T-cell (primary cell): ENCODE measurements at regions not wholly inside any gene's neighbourhood (a gene's known extent, or its start where the extent isn't known, plus 50 kb on each side); places are given as distances from the start of the nearest gene placed in this dataset.

Experiments used
- ATAC-seq, 4 experiments: fragments of 200-7000 bp in 3 of 4; fragments of 150-1000 bp in 1 of 4; cut with Tn5 transposase; replicated peaks in 1 of 4; 1 replicate in 3 of 4; 2 replicates in 1 of 4; pipeline ENCODE4 v1.10.0; 2021; ENCODE audit warnings: moderate library complexity in 3 of 4, mild to moderate bottlenecking in 2 of 4, moderate number of reproducible peaks in 1 of 4
- CTCF ChIA-PET, 2 donors: fragments of 300-600 bp; sonication (Branson Sonifier 250); formaldehyde crosslinking; loops; one replicate each; lab custom pipeline; 2022; ENCODE audit warnings: antibody characterized with exemption in 2 of 2; lab: Charles Lee
- POLR2A ChIA-PET, 2 donors: fragments of 300-600 bp; sonication (Branson Sonifier 250); formaldehyde crosslinking; loops; one replicate each; lab custom pipeline; 2022; ENCODE audit warnings: antibody characterized with exemption in 2 of 2; lab: Charles Lee
- DNase-seq, 35 experiments: peaks; one replicate each; pipeline versions ENCODE4 v3.0.0 to v3.0.0-alpha.2; 2013 to 2023
- H3K27ac ChIP-seq: one replicate; pipeline ENCODE4 v1.5.1; 2013; ENCODE audit warnings: low read length
- H3K27me3 ChIP-seq, 2 experiments: replicated peaks in 1 of 2; 1 replicate in 1 of 2; 2 replicates in 1 of 2; pipeline versions ENCODE4 v1.6.1 to v1.7.0; 2013; ENCODE audit warnings: low read length in 1 of 2, mixed read lengths in 1 of 2; ENCODE audit not compliant: control insufficient read depth in 2 of 2, insufficient read depth in 2 of 2; ENCODE audit errors: extremely low read depth in 1 of 2
- H3K36me3 ChIP-seq, 2 donors: 1 replicate in 1 of 2; 2 replicates in 1 of 2; pipeline versions ENCODE4 v1.6.1 to v1.7.0; 2013; ENCODE audit warnings: low read length in 1 of 2; ENCODE audit not compliant: control insufficient read depth in 2 of 2, insufficient read depth in 1 of 2; ENCODE audit errors: extremely low read depth in 1 of 2
- H3K4me1 ChIP-seq, 2 experiments: 1 replicate in 1 of 2; 2 replicates in 1 of 2; pipeline versions ENCODE4 v1.6.1 to v1.7.0; 2013; ENCODE audit warnings: low read length in 2 of 2, mixed read lengths in 1 of 2; ENCODE audit not compliant: insufficient read depth in 2 of 2, control insufficient read depth in 1 of 2; ENCODE audit errors: extremely low read depth in 1 of 2
- H3K4me3 ChIP-seq, 2 donors: 1 replicate in 1 of 2; 2 replicates in 1 of 2; pipeline versions ENCODE4 v1.5.1 to v1.7.0; 2013; ENCODE audit warnings: mild to moderate bottlenecking in 2 of 2, low read length in 1 of 2, moderate library complexity in 1 of 2; ENCODE audit not compliant: control insufficient read depth in 1 of 2; ENCODE audit errors: extremely low read depth in 1 of 2
- H3K9me3 ChIP-seq: 2 replicates; pipeline ENCODE4 v1.7.0; 2013
- H3K27ac Mint-ChIP-seq, 2 donors: one replicate each; pipeline ENCODE4 v1.8.0; 2020 to 2021; ENCODE audit warnings: mild to moderate bottlenecking in 2 of 2, mixed read lengths in 2 of 2
- H3K27me3 Mint-ChIP-seq, 2 donors: one replicate each; pipeline ENCODE4 v1.8.0; 2021 to 2022; ENCODE audit warnings: mixed read lengths in 2 of 2
- H3K36me3 Mint-ChIP-seq: one replicate; pipeline ENCODE4 v1.8.0; 2021; ENCODE audit warnings: mixed read lengths
- H3K4me1 Mint-ChIP-seq, 3 donors: one replicate each; pipeline ENCODE4 v1.8.0; 2020 to 2022; ENCODE audit warnings: mixed read lengths in 3 of 3, mild to moderate bottlenecking in 1 of 3
- H3K4me3 Mint-ChIP-seq, 3 donors: one replicate each; pipeline ENCODE4 v1.8.0; 2020 to 2022; ENCODE audit warnings: mild to moderate bottlenecking in 3 of 3, mixed read lengths in 3 of 3, moderate library complexity in 3 of 3
- H3K9me3 Mint-ChIP-seq, 3 donors: one replicate each; pipeline ENCODE4 v1.8.0; 2020 to 2022; ENCODE audit warnings: mixed read lengths in 3 of 3
- WGBS: methylation state at CpG from one replicate; pipeline ENCODE4 v1.1.5; 2013; ENCODE audit warnings: missing lambda C conversion rate; ENCODE audit not compliant: insufficient coverage; 5-methylcytosine and 5-hydroxymethylcytosine counted together

DNA sequence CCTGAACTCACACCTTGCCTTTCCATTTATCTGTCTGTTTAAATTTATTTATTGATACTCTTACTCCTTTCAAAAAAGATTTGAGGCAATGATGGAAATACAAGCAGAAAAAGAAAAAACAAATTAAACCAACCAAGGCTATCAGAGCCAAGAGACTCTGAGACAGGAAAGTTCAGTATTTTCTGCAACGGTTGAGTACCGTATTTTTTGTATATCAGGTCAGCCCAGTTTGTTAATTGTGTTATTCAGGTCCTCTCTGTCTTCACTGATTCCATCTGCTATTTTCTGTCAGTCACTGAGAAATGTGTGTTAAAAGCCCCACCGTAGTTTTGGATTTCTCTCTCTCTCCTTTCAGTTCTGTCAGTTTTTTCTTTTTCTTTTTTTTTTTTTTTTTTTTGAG, 134.5 kb upstream of the SMIM23 start:
- peaks cover 5 to 9% of the 10 kb centered on the region in 2 donors for H3K27me3 Mint-ChIP-seq
- H3K36me3 ChIP-seq = no peaks in the 10 kb centered on the region
- ATAC-seq = no peak
- ChIA-PET POLR2A (no interaction called here), CTCF (no interaction called here)
- H3K4me3 ChIP-seq = no peak overlapping the region
- no peak overlapping the region for H3K4me3 Mint-ChIP-seq
- 83% methylated on average over 1 of the region's 3 CpGs for WGBS
- no peaks in the 10 kb centered on the region for H3K4me1 Mint-ChIP-seq
- H3K27ac ChIP-seq = no peak overlapping the region
- H3K4me1 ChIP-seq = no peaks in the 10 kb centered on the region
- no peak for DNase-seq
- H3K27me3 ChIP-seq = peaks cover 0 to 4% of the 10 kb centered on the region in 2 experiments
- H3K9me3 Mint-ChIP-seq = peaks cover 0 to 5% (median 0%) of the 10 kb centered on the region in 3 donors
- no peaks in the 10 kb centered on the region for H3K36me3 Mint-ChIP-seq
- H3K27ac Mint-ChIP-seq = no peak overlapping the region
- H3K9me3 ChIP-seq = no peaks in the 10 kb centered on the region

DNA sequence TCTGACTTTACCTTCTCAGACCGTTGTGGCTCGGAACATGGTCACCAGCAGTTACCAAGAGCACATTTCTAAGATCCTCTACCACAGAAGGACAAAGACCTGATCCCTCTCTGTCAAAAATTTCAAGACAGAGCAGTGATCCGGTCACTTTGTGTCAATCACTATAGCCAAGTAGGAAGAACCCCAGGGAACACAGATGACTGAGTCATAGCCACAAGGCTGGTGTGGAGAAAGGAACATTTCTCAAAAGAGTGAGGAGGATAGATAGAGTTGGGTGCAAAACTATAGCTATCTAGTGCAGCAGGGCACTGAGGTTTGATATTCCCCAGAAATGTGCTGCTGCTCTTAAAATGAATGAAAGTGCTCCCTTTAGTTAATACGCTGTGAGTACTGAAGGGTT, 130.7 kb upstream of the SMIM23 start:
- WGBS = 80% methylated on average over 2 of the region's 4 CpGs
- Mint-ChIP-seq H3K9me3 (peaks cover 0 to 5% (median 0%) of the 10 kb centered on the region in 3 donors), H3K4me1 (no peaks in the 10 kb centered on the region), H3K4me3 (no peak overlapping the region), H3K36me3 (no peaks in the 10 kb centered on the region), H3K27ac (no peak overlapping the region), H3K27me3 (peaks cover 10 to 11% of the 10 kb centered on the region in 2 donors)
- Histone ChIP-seq H3K36me3 (no peaks in the 10 kb centered on the region), H3K27ac (no peak overlapping the region), H3K9me3 (no peaks in the 10 kb centered on the region), H3K4me1 (no peaks in the 10 kb centered on the region), H3K4me3 (no peak overlapping the region), H3K27me3 (no peaks in the 10 kb centered on the region)
- POLR2A ChIA-PET = no interaction called here
- ATAC-seq (no peak), DNase-seq (no peak)
- CTCF ChIA-PET = no interaction called here

DNA sequence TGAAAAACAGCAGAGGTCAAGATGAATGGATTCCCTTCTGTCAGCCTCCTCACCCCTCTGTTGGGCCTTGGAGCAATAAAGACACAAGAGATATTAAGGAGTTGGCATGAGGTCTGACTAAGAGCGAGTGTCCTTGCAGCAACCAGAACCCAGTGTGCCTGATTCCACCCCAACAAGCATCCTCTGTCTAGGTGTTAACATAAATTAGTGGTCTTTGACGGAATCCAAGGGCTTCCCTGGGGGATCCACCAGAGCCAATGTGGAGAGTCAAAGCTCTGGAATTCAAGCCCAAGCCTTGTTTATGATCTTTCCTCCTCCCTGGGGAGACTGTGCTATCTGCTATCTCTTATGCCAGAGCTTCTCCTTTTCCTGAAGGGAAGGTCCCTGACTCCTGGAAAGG, 128.1 kb upstream of the SMIM23 start:
- Mint-ChIP-seq H3K4me1 (no peaks in the 10 kb centered on the region), H3K27ac (no peak overlapping the region), H3K9me3 (peaks cover 0 to 5% (median 0%) of the 10 kb centered on the region in 3 donors), H3K36me3 (no peaks in the 10 kb centered on the region), H3K27me3 (peaks cover 9 to 10% of the 10 kb centered on the region in 2 donors), H3K4me3 (no peak overlapping the region)
- Histone ChIP-seq H3K9me3 (no peaks in the 10 kb centered on the region), H3K27me3 (no peaks in the 10 kb centered on the region), H3K4me1 (no peaks in the 10 kb centered on the region), H3K36me3 (no peaks in the 10 kb centered on the region), H3K27ac (no peak overlapping the region), H3K4me3 (no peak overlapping the region)
- no peak for DNase-seq
- WGBS = no CpG with 5 or more reads among the region's 2 CpGs
- ATAC-seq = no peak
- POLR2A ChIA-PET = no interaction called here
- CTCF ChIA-PET = no interaction called here

DNA sequence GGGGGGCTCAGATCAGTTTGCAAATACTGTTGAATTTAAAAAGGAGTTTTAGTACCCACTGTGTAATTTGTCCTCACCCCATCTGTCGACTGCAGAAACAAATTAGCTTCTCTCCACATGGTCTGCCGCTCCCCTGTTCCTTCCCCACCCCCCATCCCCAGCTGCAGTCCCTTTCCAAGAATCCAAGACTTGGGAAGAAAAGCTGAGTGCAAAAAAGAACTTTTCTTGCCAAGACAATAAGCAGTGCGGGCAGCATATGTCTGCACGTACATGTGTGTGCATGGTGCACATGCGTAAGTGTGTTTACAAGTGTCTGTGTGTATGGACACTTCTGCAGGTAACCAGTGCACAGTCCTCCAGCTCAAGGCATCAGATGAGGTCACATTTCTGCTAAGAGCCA, 125.7 kb upstream of the SMIM23 start:
- H3K4me3 ChIP-seq = no peak overlapping the region
- H3K4me1 ChIP-seq = no peaks in the 10 kb centered on the region
- Mint-ChIP-seq H3K36me3 (no peaks in the 10 kb centered on the region), H3K27ac (no peak overlapping the region), H3K4me3 (no peak overlapping the region), H3K27me3 (peaks cover 2 to 4% of the 10 kb centered on the region in 2 donors), H3K4me1 (no peaks in the 10 kb centered on the region), H3K9me3 (no peaks in the 10 kb centered on the region)
- CTCF ChIA-PET = no interaction called here
- H3K36me3 ChIP-seq = no peaks in the 10 kb centered on the region
- H3K27me3 ChIP-seq = peaks cover 0 to 2% of the 10 kb centered on the region in 2 experiments
- no peak overlapping the region for H3K27ac ChIP-seq
- ATAC-seq (no peak), DNase-seq (no peak)
- no peaks in the 10 kb centered on the region for H3K9me3 ChIP-seq
- WGBS = 56% methylated on average over 2 of the region's 5 CpGs
- POLR2A ChIA-PET = no interaction called here

DNA sequence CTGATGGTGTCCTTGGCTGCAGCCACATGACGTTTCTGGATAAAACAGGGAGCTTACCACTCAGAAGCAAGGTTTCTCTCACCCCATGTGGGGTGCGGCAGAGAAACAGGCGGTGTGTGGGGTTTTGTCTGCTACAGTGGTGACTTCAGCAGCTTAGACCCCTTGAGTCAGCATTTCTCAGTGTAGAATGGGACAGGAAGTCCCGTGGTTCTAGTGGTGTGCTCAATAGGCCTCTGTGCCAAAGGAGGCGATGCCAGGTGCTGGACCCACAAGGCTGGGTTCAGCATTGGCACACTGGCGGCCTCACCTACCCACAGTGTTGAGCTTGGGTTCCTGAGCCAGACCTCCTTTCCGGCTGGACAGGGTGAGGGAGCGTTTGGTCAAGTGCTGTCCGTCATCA, 125.2 kb upstream of the SMIM23 start:
- no peaks in the 10 kb centered on the region for H3K9me3 Mint-ChIP-seq
- Histone ChIP-seq H3K9me3 (no peaks in the 10 kb centered on the region), H3K4me3 (no peak overlapping the region), H3K4me1 (no peaks in the 10 kb centered on the region), H3K27ac (no peak overlapping the region), H3K27me3 (peaks cover 0 to 2% of the 10 kb centered on the region in 2 experiments), H3K36me3 (no peaks in the 10 kb centered on the region)
- CTCF ChIA-PET = no interaction called here
- H3K27ac Mint-ChIP-seq = no peak overlapping the region
- no peak overlapping the region for H3K4me3 Mint-ChIP-seq
- no peak for DNase-seq
- peaks cover 2 to 4% of the 10 kb centered on the region in 2 donors for H3K27me3 Mint-ChIP-seq
- H3K4me1 Mint-ChIP-seq = no peaks in the 10 kb centered on the region
- WGBS = 19% methylated on average over 4 of the region's 9 CpGs
- POLR2A ChIA-PET = no interaction called here
- ATAC-seq = no peak
- no peaks in the 10 kb centered on the region for H3K36me3 Mint-ChIP-seq

DNA sequence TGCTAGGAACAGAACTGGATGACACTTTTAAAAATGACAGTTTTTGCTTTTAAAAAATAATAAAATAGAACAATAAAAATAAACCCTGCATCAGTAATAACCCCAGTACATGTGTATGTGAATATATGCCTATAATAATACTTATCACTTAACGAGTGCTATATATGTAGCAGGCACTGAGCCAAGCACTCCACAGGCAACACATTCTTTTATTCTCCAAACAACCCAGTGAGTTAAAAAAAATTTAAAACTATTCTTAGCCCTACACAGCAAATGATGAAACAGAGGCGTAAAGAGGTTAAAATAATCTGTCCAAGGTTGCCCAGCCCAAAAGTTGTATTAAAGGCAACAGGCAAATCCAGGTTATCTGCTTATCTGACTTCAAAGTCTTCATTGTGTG, 124.5 kb upstream of the SMIM23 start:
- Mint-ChIP-seq H3K4me1 (no peaks in the 10 kb centered on the region), H3K9me3 (no peaks in the 10 kb centered on the region), H3K4me3 (no peak overlapping the region), H3K27me3 (peaks cover 3 to 4% of the 10 kb centered on the region in 2 donors), H3K27ac (no peak overlapping the region), H3K36me3 (no peaks in the 10 kb centered on the region)
- H3K27me3 ChIP-seq = peaks cover 0 to 2% of the 10 kb centered on the region in 2 experiments
- H3K4me1 ChIP-seq = no peaks in the 10 kb centered on the region
- no peaks in the 10 kb centered on the region for H3K9me3 ChIP-seq
- no peak overlapping the region for H3K4me3 ChIP-seq
- no peak for DNase-seq
- CTCF ChIA-PET = no interaction called here
- WGBS = 100% methylated on average over 1 of the region's 2 CpGs
- H3K36me3 ChIP-seq = no peaks in the 10 kb centered on the region
- POLR2A ChIA-PET = no interaction called here
- H3K27ac ChIP-seq = no peak overlapping the region
- no peak for ATAC-seq
